OCI-LY3 (cell line): ENCODE measurements at regions not wholly inside any gene's neighbourhood (a gene's known extent, or its start where the extent isn't known, plus 50 kb on each side); places are given as distances from the start of the nearest gene placed in this dataset.
A peak's percentile ranks its signal among the peaks of the same experiment; 100 is the strongest.
"Not testable (repeated sequence)": the region's sequence is repeated elsewhere in the genome, so short reads cannot be mapped to it uniquely, and the experiment has no call there.

ENCODE experiments used
- H2AFZ ChIP-seq: fragments of 200-600, 300-600 bp; shearing (Covaris generic); 2 replicates; pipeline ENCODE4 v1.6.0; 2014; ENCODE audit warnings: antibody characterized with exemption, low read depth, low read length
- H3K27ac ChIP-seq: fragments of 200-600, 300-600 bp; sonication (generic); 2 replicates; pipeline ENCODE4 v1.5.1; 2014; ENCODE audit warnings: mild to moderate bottlenecking, low read length, moderate library complexity, mixed read lengths
- H3K27me3 ChIP-seq: fragments of 200-600, 300-600 bp; sonication (generic); 2 replicates; pipeline ENCODE4 v1.6.1; 2014; ENCODE audit warnings: low read depth, low read length, mixed read lengths
- H3K36me3 ChIP-seq: fragments of 200-600, 300-600 bp; sonication (generic); replicated peaks from 2 replicates; pipeline ENCODE3; 2014; ENCODE audit warnings: low read depth, low read length, mixed read lengths
- H3K4me1 ChIP-seq: fragments of 300-600, 200-600 bp; sonication (generic); 2 replicates; pipeline ENCODE4 v1.6.1; 2014; ENCODE audit warnings: low read length, mixed read lengths
- H3K4me2 ChIP-seq: fragments of 200-600, 300-600 bp; sonication (generic); 2 replicates; pipeline ENCODE4 v1.6.1; 2014; ENCODE audit warnings: low read length, mixed read lengths
- H3K4me3 ChIP-seq: fragments of 300-600, 200-600 bp; sonication (generic); 2 replicates; pipeline ENCODE4 v1.5.1; 2014; ENCODE audit warnings: antibody characterized with exemption, mild to moderate bottlenecking, low read length, moderate library complexity
- H3K79me2 ChIP-seq: fragments of 300-600, 200-600 bp; shearing (Covaris generic); 2 replicates; pipeline ENCODE4 v1.6.1; 2014; ENCODE audit warnings: mild to moderate bottlenecking, low read length, mixed read lengths
- H3K9ac ChIP-seq: fragments of 300-600, 200-600 bp; shearing (Covaris generic); 2 replicates; pipeline ENCODE4 v1.6.0; 2014; ENCODE audit warnings: mild to moderate bottlenecking, low read length, moderate library complexity
- H3K9me3 ChIP-seq: fragments of 200-600, 300-600 bp; shearing (Covaris generic); 2 replicates; pipeline ENCODE4 v1.6.1; 2014; ENCODE audit warnings: low read length, mixed read lengths; ENCODE audit not compliant: insufficient read depth
- H4K20me1 ChIP-seq: fragments of 200-600, 300-600 bp; sonication (generic); 2 replicates; pipeline ENCODE4 v1.6.1; 2016; ENCODE audit warnings: low read length, mixed read lengths; ENCODE audit not compliant: insufficient read depth

GRCh38 chr9:62798884-62799850, 1609.3 kb downstream of the SPATA31A7 start:
- peak overlapping the region; percentile 87; the same call in 1 of the 2 replicates for H3K9ac ChIP-seq
- H2AFZ ChIP-seq, H3K27me3 ChIP-seq, H3K9me3 ChIP-seq, H3K27ac ChIP-seq, H3K36me3 ChIP-seq, H4K20me1 ChIP-seq: not testable (repeated sequence)
- H3K4me1 ChIP-seq = peaks cover 19% of the 10 kb centered on the region
- peaks cover 18% of the 10 kb centered on the region; the same call in 1 of the 2 replicates for H3K79me2 ChIP-seq
- H3K4me2 ChIP-seq = peak overlapping the region; percentile 90
- peak overlapping the region; percentile 79 for H3K4me3 ChIP-seq

DNA sequence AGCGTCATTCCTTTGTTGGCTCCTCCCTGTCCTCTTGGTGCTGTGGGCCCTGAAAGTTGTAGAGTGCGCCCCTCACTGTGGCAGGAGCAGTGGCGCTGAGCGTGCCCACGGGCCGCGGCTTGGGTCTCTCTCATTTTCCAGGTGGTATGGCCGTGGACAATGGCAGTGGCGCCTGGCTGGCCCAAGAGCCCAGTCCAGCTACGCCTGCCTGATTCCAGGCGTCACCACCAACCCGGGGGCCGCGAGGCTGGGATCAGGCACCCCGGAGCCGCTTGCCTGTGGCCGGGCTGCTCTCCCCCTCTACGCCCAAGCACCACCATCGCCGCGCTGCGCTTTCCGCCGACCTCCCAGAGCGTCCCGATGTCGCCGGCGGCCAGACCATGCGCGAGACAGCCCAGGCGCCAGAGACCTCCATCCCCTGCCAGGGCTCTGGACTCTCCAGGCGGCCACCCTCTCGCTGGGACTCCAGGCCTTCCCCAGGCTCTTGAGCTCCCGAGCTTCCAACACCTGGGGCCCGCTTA, 1610.1 kb downstream of the SPATA31A7 start:
- H2AFZ ChIP-seq, H3K36me3 ChIP-seq, H3K27me3 ChIP-seq, H4K20me1 ChIP-seq, H3K9me3 ChIP-seq: not testable (repeated sequence)
- peak overlapping the region; percentile 79 for H3K4me3 ChIP-seq
- H3K4me2 ChIP-seq = peak overlapping the region; percentile 90
- peak overlapping the region; percentile 87 for H3K9ac ChIP-seq
- peaks cover 18% of the 10 kb centered on the region; the same call in 1 of the 2 replicates for H3K79me2 ChIP-seq
- peak overlapping the region; percentile 76; the same call in 1 of the 2 replicates for H3K27ac ChIP-seq
- peaks cover 19% of the 10 kb centered on the region for H3K4me1 ChIP-seq

- peak overlapping the region; percentile 87 for H3K9ac ChIP-seq
- peaks cover 18% of the 10 kb centered on the region; the same call in 1 of the 2 replicates for H3K79me2 ChIP-seq
- not testable (repeated sequence) for H4K20me1 ChIP-seq, H3K36me3 ChIP-seq, H3K27me3 ChIP-seq, H3K9me3 ChIP-seq
- H2AFZ ChIP-seq = peak overlapping the region; percentile 70; the same call in 1 of the 2 replicates
- H3K4me2 ChIP-seq = peak overlapping the region; percentile 90
- peak overlapping the region; percentile 79 for H3K4me3 ChIP-seq
- H3K4me1 ChIP-seq = peaks cover 19% of the 10 kb centered on the region
- peak overlapping the region; percentile 76 for H3K27ac ChIP-seq
These were observed 1610.9 kb downstream of the SPATA31A7 start for GRCh38 chr9:62800451-62801371.

GRCh38 chr9:62801372-62801811, 1611.6 kb downstream of the SPATA31A7 start:
- H3K27ac ChIP-seq = peak overlapping the region; percentile 76
- not testable (repeated sequence) for H3K36me3 ChIP-seq, H3K27me3 ChIP-seq, H3K9me3 ChIP-seq, H4K20me1 ChIP-seq
- peak overlapping the region; percentile 79 for H3K4me3 ChIP-seq
- H2AFZ ChIP-seq = 0 out of 2 replicates have a peak overlapping the region, but pooled peaks have one; percentile 70
- H3K4me1 ChIP-seq = peaks cover 19% of the 10 kb centered on the region
- peak overlapping the region; percentile 90 for H3K4me2 ChIP-seq
- peak overlapping the region; percentile 87 for H3K9ac ChIP-seq
- H3K79me2 ChIP-seq = peaks cover 18% of the 10 kb centered on the region; the same call in 1 of the 2 replicates

GRCh38 chr9:62801961-62802718, 1612.3 kb downstream of the SPATA31A7 start:
- H3K27me3 ChIP-seq, H2AFZ ChIP-seq, H3K36me3 ChIP-seq, H4K20me1 ChIP-seq, H3K9me3 ChIP-seq: not testable (repeated sequence)
- H3K4me2 ChIP-seq = peak overlapping the region; percentile 90
- H3K4me3 ChIP-seq = peak overlapping the region; percentile 79
- H3K4me1 ChIP-seq = peaks cover 19% of the 10 kb centered on the region
- H3K9ac ChIP-seq = peak overlapping the region; percentile 87
- H3K27ac ChIP-seq = peak overlapping the region; percentile 76
- H3K79me2 ChIP-seq = peaks cover 18% of the 10 kb centered on the region; the same call in 1 of the 2 replicates

GRCh38 chr9:62802719-62803079, 1612.9 kb downstream of the SPATA31A7 start:
- peak overlapping the region; percentile 50 for H3K4me2 ChIP-seq
- not testable (repeated sequence) for H3K36me3 ChIP-seq, H3K27me3 ChIP-seq, H3K9me3 ChIP-seq, H4K20me1 ChIP-seq, H2AFZ ChIP-seq
- H3K27ac ChIP-seq = peak overlapping the region; percentile 76; the same call in 1 of the 2 replicates
- peaks cover 18% of the 10 kb centered on the region; the same call in 1 of the 2 replicates for H3K79me2 ChIP-seq
- H3K4me3 ChIP-seq = peak overlapping the region; percentile 79
- peak overlapping the region; percentile 87 for H3K9ac ChIP-seq
- peaks cover 19% of the 10 kb centered on the region for H3K4me1 ChIP-seq

- Histone ChIP-seq H3K9ac (peak overlapping the region; percentile 87), H3K4me3 (peak overlapping the region; percentile 79), H3K79me2 (peaks cover 18% of the 10 kb centered on the region; the same call in 1 of the 2 replicates), H3K4me2 (peak overlapping the region; percentile 50), H3K4me1 (peaks cover 19% of the 10 kb centered on the region)
- not testable (repeated sequence) for H3K27me3 ChIP-seq, H4K20me1 ChIP-seq, H3K9me3 ChIP-seq, H3K27ac ChIP-seq, H3K36me3 ChIP-seq, H2AFZ ChIP-seq
These were observed 1613.3 kb downstream of the SPATA31A7 start for GRCh38 chr9:62803099-62803498.

DNA sequence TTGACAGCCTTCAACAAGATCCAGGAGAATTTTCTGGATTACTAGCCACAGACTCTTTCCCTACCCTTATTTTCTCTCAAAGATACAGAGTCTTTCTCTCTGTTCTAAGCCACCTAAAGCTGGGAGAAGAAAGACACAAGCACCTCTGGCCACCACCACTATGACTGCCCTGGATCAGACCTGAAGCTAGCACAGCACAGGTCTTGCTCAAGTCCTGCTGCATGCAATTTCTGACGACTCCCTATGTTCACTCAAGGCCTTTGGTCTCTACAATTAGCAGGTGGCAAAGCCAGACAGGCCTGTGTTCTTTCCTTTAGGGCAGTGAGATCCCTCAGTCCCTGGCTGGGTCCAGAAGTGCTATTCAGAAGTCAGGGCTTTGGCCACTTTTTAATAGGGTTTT, 1614.5 kb downstream of the SPATA31A7 start:
- not testable (repeated sequence) for H3K36me3 ChIP-seq, H3K4me2 ChIP-seq, H3K9ac ChIP-seq, H3K4me3 ChIP-seq, H3K27me3 ChIP-seq, H4K20me1 ChIP-seq, H3K27ac ChIP-seq, H2AFZ ChIP-seq, H3K9me3 ChIP-seq
- peaks cover 17% of the 10 kb centered on the region; the same call in 1 of the 2 replicates for H3K79me2 ChIP-seq
- peaks cover 18% of the 10 kb centered on the region for H3K4me1 ChIP-seq
